GM13976 (cell line): ENCODE measurements at regions not wholly inside any gene's neighbourhood (a gene's known extent, or its start where the extent isn't known, plus 50 kb on each side); places are given as distances from the start of the nearest gene placed in this dataset.
"Not testable (repeated sequence)": the region's sequence is repeated elsewhere in the genome, so short reads cannot be mapped to it uniquely, and the experiment has no call there.

Source experiments
- DNase-seq: peaks from one replicate; pipeline ENCODE4 v3.0.0; 2012; ENCODE audit warnings: low spot score
- CTCF ChIP-seq: IDR thresholded peaks from 2 replicates; pipeline ENCODE4 v1.5.1; 2012; ENCODE audit warnings: borderline replicate concordance, mild to moderate bottlenecking; ENCODE audit not compliant: insufficient read depth; ENCODE audit errors: extremely low read depth, missing control alignments, control extremely low read depth
- in situ Hi-C: fragments of 300-500 bp; cut with MboI; formaldehyde crosslinking; loops from one replicate; pipeline ENCODE4 v1.12.0; 2022; ENCODE audit warnings: low sequenced_read_pairs, mixed read lengths, inconsistent platforms; ENCODE audit not compliant: unreplicated experiment

- DNase-seq, result no peak
- in situ Hi-C loops, result no loop called here
- no peak for TF ChIP-seq CTCF
Measured at GRCh38 chr2:16393500-16394071, 272.0 kb downstream of the CYRIA start.

DNA sequence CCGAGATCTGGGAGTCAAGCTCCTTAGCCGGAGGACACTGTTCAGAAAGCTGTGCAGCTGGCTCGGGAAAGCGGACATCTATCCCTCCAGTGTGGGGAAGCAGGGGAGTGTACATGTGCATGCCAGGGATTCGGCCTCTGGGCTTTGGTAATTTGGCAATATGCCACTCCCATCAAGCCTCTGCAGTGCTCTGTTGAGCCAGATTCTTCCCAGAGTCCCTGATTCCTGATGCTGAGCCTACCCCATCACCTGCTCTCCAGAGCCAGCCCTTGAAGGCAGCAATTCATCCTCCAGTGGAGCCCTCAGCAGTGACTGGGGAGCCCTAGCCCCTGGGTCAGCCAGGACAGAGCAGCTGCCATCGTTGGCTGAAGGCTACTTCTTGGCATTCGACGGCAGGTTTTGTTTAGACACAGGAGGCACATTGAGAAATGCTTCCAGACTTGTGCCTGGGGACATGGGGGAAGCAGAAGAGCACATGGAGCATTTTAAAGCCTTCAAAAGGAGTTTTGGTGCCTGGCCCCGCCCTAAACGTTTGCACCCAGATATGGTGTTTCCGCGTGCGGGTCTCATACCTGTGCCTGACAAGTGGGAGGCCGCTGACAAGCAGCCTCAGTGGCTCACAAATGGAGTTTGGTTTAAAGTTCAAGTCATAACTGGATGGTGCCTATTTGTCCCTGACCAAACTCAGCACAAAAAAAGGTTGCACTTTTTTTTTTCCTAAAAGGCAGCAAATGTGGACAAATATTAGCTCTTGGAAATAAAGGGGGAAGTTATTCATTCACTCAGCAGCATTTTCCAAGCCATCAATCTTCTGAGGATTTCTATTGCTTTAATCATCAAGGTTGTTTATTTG is 272.8 kb downstream of the CYRIA start:
- in situ Hi-C loops, result no loop called here
- TF ChIP-seq CTCF, result no peak
- DNase-seq, result no peak

DNA sequence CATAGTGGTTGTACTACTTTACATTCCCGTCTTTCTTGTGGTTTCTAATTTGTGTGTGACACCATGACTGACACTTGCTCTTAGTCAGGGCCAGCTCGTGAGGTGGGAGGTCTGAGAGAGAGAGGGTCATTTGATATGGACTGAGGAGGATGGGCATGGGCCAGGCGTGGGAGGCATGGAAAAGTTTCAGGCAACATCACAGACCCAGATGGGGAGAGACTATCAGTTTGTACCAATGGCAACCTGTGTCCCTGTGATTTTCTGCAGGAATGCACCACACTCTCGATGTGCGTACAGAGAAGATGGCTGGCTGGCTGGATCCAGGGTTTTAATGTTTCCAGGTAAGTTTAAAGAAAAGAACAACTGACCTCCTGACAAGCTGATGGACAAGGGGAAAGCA is 273.6 kb downstream of the CYRIA start:
- no peak for TF ChIP-seq CTCF
- in situ Hi-C loops, result no loop called here
- no peak for DNase-seq

DNA sequence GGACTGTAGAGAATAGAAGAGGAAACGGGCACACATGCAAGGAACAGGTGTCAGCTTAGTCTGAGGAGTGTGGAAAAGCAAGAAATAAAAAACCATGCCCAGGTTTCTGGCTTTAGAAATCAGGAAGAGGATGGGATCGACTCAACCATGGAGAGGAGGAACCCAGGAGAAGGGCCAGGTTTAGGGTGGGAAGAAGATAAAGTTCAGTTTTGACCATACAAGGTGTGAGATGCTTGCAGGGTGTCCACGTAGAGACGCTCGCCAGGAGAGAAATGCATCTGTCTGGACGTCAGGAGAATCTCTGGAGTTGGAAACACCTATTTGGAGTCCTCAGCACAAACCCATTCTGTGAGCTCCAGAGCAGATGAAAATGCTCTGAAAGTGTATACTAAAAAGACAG is 275.1 kb downstream of the CYRIA start:
- in situ Hi-C loops, result no loop called here
- DNase-seq, result no peak
- no peak for TF ChIP-seq CTCF

GRCh38 chr2:16389611-16390010 is 276.0 kb downstream of the CYRIA start:
- in situ Hi-C loops, result no loop called here
- no peak for TF ChIP-seq CTCF
- no peak for DNase-seq

DNA sequence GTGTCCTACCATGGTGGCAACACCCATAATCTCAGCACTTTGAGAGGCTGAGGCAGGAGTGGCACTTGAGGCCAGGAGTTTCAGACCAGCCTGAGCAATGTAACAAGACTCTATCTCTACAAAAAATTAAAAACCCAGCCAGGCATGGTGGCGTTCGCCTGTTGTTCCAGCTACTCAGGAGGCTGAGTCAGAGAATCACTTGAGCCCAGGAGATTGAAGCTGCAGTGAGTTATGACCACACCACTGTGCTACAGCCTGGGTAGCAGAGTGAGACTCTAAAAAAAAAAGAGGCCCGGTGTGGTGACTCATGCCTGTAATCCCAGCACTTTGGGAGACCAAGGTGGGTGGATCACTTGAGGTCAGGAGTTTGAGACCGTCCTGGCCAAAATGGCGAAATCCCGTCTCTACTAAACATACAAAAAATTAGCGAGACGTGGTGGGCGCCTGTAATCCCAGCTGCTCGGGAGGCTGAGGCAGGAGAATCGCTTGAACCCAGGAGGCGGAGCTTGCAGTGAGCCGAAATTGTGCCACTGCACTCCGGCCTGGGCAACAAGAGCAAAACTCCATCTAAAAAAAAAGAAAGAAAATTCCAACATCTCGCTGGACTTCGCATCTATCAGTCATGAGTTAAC is 277.3 kb downstream of the CYRIA start:
- DNase-seq, in situ Hi-C loops: not testable (repeated sequence)

GRCh38 chr2:16387461-16387984 is 278.1 kb downstream of the CYRIA start:
- in situ Hi-C loops, result no loop called here
- no peak for TF ChIP-seq CTCF
- DNase-seq, result no peak
